ENCODE measurements at regions not wholly inside any gene's neighbourhood (a gene's known extent, or its start where the extent isn't known, plus 50 kb on each side); places are given as distances from the start of the nearest gene placed in this dataset.

DNA sequence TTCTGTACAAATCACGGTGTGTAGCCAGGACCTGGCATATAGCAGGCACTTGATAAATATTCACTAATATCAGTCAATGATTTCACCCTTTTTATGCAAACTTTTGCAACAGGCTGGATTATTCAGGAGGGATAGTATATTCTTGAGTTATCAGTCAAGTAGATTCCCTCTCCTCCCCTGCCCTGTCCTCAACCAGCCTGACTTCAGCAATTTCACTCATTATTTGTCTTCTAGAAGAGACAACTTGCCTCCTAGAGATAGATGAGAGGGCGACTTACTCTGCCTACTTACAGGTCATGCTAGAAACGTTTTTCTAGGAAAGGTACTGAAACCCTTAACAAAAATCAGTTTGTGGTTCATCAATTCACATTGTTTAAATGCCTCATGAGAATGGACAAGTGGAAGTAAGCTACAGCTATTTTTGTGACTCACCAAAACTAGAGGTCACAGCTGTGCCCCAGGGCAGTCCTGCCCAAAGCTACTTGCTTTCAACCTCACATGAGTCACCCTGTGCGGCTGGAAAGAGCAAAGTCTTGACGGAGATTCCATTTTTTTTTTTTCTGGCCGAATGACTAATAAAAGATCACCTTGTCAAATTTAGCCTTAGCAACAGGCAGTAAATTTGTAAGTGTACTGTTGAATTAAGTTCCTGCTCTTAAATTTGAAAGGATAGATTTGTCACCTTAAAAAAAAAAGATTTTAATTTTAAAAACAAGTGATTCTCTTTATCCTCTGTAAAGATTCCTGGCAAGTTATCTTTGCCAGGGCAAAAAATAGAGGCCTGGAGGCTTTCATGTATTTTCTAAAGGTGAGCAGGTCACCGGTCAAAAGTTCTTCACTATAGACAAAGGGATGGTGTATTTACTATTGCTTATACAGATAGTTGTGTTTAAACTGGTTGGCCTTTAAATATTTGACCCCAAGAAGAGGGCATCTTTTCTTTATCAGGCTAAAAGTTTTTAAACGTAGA lies 109.0 kb upstream of the SLC35G4 start:
- peak; percentile 97 for DNase-seq (ENCODE audit: low read depth)

DNA sequence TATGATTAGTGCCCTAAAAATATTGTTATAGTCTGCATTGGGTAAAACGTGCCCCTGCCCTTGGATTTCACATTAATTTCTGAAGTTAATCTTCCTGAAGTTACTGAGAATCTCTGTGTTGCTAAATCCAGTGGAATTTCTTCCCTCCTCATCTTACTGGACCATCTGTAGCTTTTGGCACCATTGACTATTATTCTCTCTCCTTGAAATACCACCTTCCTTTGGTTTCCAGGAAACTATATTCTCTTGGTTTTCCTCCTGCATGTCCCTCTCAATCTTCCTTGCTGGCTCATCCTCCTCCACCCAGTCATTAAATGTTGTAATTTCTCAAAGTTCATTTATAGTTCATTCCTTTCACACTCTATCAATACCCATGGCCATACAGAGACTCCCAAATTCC lies 110.6 kb upstream of the SLC35G4 start:
- TF ChIP-seq, protein P1, sequence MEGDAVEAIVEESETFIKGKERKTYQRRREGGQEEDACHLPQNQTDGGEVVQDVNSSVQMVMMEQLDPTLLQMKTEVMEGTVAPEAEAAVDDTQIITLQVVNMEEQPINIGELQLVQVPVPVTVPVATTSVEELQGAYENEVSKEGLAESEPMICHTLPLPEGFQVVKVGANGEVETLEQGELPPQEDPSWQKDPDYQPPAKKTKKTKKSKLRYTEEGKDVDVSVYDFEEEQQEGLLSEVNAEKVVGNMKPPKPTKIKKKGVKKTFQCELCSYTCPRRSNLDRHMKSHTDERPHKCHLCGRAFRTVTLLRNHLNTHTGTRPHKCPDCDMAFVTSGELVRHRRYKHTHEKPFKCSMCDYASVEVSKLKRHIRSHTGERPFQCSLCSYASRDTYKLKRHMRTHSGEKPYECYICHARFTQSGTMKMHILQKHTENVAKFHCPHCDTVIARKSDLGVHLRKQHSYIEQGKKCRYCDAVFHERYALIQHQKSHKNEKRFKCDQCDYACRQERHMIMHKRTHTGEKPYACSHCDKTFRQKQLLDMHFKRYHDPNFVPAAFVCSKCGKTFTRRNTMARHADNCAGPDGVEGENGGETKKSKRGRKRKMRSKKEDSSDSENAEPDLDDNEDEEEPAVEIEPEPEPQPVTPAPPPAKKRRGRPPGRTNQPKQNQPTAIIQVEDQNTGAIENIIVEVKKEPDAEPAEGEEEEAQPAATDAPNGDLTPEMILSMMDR (conservative IDR thresholded peaks at IDR 0.05; ENCODE audit: control insufficient read depth, insufficient read depth, low read depth, low read length), result no peak
- no peak overlapping the region for H3K4me3 ChIP-seq (ENCODE audit: control insufficient read depth, low read depth, low read length)
- DNase-seq (ENCODE audit: low read depth), result peak; percentile 47

More for the DNA sequence above, 109.0 kb upstream of the SLC35G4 start:
- no peak overlapping the region for H3K4me3 ChIP-seq (ENCODE audit: control insufficient read depth, low read depth, low read length)
- TF ChIP-seq, protein P1 (conservative IDR thresholded peaks at IDR 0.05; ENCODE audit: control insufficient read depth, insufficient read depth, low read depth, low read length), result no peak

DNA sequence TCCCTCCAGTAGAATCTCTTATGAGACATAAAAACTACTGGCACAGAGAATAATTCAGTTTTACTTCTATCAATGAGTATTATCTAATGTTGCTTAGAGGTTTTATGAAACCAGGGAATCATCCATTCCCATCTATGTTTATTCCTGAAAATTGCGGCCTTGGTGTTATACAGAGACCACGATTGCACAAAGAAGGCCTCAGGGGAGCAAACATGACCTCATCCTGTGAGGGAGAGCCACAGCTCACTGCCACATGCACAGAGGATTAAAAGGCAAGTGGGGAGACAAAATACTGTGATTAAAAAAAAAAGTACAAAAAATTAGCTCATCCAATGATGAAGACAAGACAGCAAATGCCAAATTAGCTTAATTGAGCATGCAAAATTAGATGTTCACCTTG lies 111.8 kb upstream of the SLC35G4 start:
- peak; percentile 83 for DNase-seq (ENCODE audit: low read depth)
- no peak overlapping the region for H3K4me3 ChIP-seq (ENCODE audit: control insufficient read depth, low read depth, low read length)
- TF ChIP-seq, protein P1 (conservative IDR thresholded peaks at IDR 0.05; ENCODE audit: control insufficient read depth, insufficient read depth, low read depth, low read length), result no peak

DNA sequence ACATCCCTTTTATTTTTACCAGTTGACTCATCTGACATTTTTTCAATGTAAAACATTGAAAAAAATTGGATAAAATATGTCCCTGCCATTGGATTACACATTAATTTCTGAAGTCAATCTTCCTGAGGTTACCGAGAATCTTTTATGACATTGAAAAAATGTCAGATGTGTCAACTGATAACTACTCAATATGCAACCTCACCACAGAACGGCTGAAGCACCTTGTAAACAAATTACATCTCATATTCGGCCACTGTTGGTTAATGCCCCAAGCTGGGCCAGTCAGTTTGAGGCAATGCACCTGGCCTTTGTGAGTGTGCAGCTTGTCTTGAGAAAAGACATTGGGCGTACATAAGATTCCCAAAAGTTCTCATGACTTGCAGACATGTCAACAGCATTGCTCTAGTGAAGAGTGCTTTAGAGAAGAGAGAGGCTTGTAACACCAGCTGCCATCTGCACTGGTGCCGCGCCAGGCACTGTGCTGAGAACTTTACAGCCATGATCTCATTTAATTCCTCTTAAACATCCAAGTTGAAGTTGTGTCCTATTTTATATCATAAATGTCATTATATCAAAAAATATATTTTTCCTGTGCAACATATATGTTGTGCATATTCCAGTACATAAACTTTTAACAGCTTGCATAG lies 112.7 kb upstream of the SLC35G4 start:
- TF ChIP-seq, protein P1 (conservative IDR thresholded peaks at IDR 0.05; ENCODE audit: control insufficient read depth, insufficient read depth, low read depth, low read length), result no peak

DNA sequence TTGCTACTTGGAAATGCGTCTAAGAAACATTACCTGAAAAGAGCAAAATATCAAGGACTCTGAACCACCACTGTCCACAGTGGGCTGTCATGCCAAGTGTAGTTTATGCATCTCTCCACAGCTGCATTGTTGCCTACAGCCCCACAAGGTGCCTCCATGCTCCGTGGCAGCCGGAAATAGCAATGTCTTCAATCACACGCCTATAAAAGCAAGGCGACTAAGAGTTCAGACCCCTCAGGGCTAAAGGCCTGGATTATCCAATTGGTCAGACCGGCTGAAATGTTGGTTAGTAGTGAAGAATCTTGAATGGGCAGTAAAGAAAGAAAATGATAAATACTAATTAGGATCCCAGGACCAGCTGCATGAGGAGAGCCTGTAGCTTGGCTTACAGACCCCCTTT lies 114.0 kb upstream of the SLC35G4 start:
- no peak overlapping the region for H3K4me3 ChIP-seq (ENCODE audit: control insufficient read depth, low read depth, low read length)
- TF ChIP-seq, protein P1 (conservative IDR thresholded peaks at IDR 0.05; ENCODE audit: control insufficient read depth, insufficient read depth, low read depth, low read length), result no peak
- no peak for DNase-seq (ENCODE audit: low read depth)

More for the DNA sequence above, 112.7 kb upstream of the SLC35G4 start:
- H3K4me3 ChIP-seq (ENCODE audit: control insufficient read depth, low read depth, low read length), result no peak overlapping the region
- no peak for DNase-seq (ENCODE audit: low read depth)

DNA sequence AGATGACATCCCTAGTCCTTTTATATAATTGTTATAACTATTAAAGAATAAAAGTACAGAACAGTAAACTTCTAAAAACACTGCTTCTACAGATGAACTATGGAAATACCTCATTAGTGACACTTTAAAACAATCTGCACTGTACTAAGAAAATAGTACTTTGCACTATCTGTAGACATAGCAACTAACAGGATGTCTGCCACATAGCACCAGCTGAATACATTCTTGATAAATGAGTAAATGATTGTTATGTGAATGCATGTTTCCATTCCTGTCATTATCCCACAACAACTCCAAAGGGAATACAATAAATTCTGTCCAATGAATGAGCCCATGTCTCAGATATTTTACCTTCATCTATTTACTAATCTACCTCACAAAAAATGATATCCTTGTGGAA lies 115.3 kb upstream of the SLC35G4 start:
- peak; percentile 21 for DNase-seq (ENCODE audit: low read depth)
- TF ChIP-seq, protein P1 (conservative IDR thresholded peaks at IDR 0.05; ENCODE audit: control insufficient read depth, insufficient read depth, low read depth, low read length), result no peak
- no peak overlapping the region for H3K4me3 ChIP-seq (ENCODE audit: control insufficient read depth, low read depth, low read length)
